ENCODE measurements at regions not wholly inside any gene's neighbourhood (a gene's known extent, or its start where the extent isn't known, plus 50 kb on each side); places are given as distances from the start of the nearest gene placed in this dataset.

DNA sequence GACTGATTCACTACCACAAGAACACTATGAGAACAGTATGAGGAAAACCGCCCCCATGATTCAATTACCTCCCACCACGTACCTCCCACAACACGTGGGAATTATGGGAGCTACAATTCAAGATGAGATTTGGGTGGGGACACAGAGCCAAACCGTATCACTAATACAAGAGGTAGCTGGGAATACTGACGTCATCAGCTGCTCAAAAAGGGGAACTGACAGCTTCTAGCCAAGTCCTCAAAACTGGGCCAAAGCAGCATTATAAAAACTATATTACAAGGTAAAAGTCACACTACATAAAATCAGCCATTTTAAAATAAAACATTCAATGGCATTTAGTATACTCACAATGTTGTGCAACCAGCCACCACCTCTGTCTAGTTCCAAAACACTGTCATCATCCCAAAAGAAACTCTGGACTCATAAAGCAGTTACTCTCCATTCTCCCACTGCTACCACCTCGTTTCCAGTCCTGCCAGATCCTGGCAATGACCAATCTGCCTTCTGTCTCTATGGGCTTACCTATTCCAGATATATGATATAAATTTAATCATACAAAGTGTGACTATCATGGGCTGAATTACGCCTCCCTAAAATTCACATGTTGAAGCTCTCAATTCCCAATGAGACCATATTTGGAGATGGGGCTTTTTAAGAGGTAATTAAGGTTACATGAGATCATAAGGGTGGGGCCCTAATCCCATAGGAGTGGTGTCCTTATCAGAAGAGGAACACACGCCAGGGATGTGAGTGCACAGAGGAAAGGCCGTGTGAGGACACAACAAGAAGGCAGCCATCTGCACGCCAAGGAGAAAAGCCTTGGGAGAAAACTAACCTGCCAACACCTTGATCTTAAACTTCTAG lies 192.1 kb downstream of the SETD4 start:
- no CpG with 5 or more reads among the region's 10 CpGs for WGBS (ENCODE audit: insufficient coverage, insufficient read length)
- DNase-seq (ENCODE audit: low read depth, low spot score) = no peak
- Histone ChIP-seq H3K4me3 (ENCODE audit: low read length) (no peak overlapping the region), H3K27me3 (ENCODE audit: control insufficient read depth, insufficient read depth, low read length) (no peaks in the 10 kb centered on the region), H3K4me1 (ENCODE audit: control insufficient read depth, insufficient read depth, low read length) (no peaks in the 10 kb centered on the region), H3K9me3 (ENCODE audit: control insufficient read depth, insufficient read depth, low read length) (no peaks in the 10 kb centered on the region), H3K27ac (ENCODE audit: low read length) (no peak overlapping the region), H3K36me3 (ENCODE audit: control insufficient read depth, insufficient read depth, low read length) (no peaks in the 10 kb centered on the region)

DNA sequence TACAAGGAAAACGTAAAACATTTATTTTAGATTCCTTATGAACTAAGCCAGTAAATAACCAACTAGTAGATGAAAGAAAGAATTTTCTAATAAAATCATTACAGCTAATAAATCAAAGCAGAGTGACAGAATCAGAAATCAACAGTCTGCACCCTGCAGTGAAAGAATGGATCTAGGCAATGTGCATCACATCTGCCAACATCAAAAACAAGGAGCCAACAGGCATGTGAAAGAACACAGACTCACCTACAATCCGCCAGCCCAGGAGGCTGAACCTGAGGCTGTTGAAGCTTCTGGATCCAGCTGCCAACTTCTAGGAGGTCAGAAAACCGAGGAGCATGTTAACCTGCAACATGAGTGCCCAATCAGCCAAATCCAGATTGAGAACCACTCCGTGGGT lies 196.3 kb downstream of the SETD4 start:
- Histone ChIP-seq H3K27ac (ENCODE audit: low read length) (no peak overlapping the region), H3K27me3 (ENCODE audit: control insufficient read depth, insufficient read depth, low read length) (no peaks in the 10 kb centered on the region), H3K36me3 (ENCODE audit: control insufficient read depth, insufficient read depth, low read length) (no peaks in the 10 kb centered on the region), H3K4me1 (ENCODE audit: control insufficient read depth, insufficient read depth, low read length) (no peaks in the 10 kb centered on the region), H3K4me3 (ENCODE audit: low read length) (no peak overlapping the region), H3K9me3 (ENCODE audit: control insufficient read depth, insufficient read depth, low read length) (no peaks in the 10 kb centered on the region)
- no CpG with 5 or more reads among the region's 4 CpGs for WGBS (ENCODE audit: insufficient coverage, insufficient read length)
- DNase-seq (ENCODE audit: low read depth, low spot score) = no peak

DNA sequence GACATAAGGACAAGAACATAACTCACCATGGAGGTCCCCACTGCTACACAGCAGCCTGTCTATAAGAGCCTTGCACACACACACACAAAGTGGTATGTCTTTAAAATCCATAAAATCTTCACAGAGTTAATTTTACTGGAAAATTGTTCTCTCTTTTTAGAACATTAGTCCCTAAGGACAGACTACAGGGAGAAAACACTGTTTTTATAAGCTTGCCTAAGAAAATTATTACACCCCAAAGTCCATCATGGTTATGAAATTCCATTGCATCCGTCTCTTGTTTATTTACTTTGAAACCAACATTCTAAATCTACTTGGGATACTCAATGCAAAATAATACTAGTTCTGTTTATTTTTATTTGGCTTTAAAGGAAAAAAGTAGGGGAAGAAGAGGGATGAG lies 197.4 kb downstream of the SETD4 start:
- Histone ChIP-seq H3K27ac (ENCODE audit: low read length) (no peak overlapping the region), H3K4me3 (ENCODE audit: low read length) (no peak overlapping the region), H3K9me3 (ENCODE audit: control insufficient read depth, insufficient read depth, low read length) (no peaks in the 10 kb centered on the region), H3K4me1 (ENCODE audit: control insufficient read depth, insufficient read depth, low read length) (no peaks in the 10 kb centered on the region), H3K36me3 (ENCODE audit: control insufficient read depth, insufficient read depth, low read length) (no peaks in the 10 kb centered on the region), H3K27me3 (ENCODE audit: control insufficient read depth, insufficient read depth, low read length) (no peaks in the 10 kb centered on the region)
- no CpG with 5 or more reads among the region's 1 CpG for WGBS (ENCODE audit: insufficient coverage, insufficient read length)
- no peak for DNase-seq (ENCODE audit: low read depth, low spot score)

DNA sequence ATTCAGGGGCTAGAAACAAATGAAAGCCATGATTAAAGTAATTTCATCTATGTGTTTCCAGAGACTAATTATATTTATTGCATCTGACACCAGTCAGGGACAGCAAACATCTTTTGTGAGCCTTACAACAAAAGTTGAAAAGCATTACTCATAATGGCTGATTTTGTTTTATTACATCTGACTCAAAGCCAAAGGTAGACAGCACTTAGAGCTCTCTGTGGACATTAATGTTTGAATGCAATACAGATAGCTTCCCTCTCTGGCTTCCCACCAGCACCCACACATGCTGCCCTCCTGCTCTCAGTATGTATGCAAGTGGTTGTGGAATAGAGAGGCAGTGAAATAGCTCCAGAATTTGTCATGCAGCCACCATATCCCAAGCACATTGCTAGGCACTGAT lies 198.7 kb downstream of the SETD4 start:
- H3K4me1 ChIP-seq (ENCODE audit: control insufficient read depth, insufficient read depth, low read length) = no peaks in the 10 kb centered on the region
- H3K9me3 ChIP-seq (ENCODE audit: control insufficient read depth, insufficient read depth, low read length) = no peaks in the 10 kb centered on the region
- H3K27ac ChIP-seq (ENCODE audit: low read length) = no peak overlapping the region
- no peaks in the 10 kb centered on the region for H3K36me3 ChIP-seq (ENCODE audit: control insufficient read depth, insufficient read depth, low read length)
- no peak overlapping the region for H3K4me3 ChIP-seq (ENCODE audit: low read length)
- H3K27me3 ChIP-seq (ENCODE audit: control insufficient read depth, insufficient read depth, low read length) = no peaks in the 10 kb centered on the region
- no peak for DNase-seq (ENCODE audit: low read depth, low spot score)

DNA sequence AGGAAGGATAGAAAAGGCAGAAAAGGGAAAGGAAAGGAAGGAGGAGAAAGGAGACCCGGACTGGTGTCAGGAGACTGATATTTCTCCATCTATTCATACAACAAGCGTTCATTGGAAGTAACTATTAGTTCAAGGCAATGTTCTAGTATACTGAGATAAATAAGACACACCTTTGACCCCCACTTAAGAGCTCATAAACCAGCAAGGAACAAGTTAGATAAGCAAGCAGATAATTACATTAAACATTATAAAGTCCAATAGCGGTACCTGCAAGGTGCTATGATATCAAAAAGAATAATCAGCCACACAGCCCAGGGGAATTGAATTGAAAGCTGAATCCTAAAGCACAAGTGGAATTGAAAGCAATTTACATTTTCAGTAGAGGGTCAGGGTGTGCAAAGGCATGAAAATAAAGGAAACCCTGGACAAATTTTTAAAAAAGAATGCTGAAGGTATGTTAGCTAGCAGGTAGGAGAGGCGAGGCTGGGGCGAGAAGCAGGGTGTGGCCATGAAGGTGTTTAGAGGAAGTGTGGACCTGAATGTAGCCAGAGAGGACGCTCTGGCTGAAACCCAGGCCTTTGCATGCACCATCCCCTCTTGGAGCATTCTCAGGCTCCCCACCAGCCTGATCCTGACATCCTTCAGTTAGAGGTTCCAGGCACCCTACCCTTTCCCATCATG lies 200.0 kb downstream of the SETD4 start:
- no peaks in the 10 kb centered on the region for H3K36me3 ChIP-seq (ENCODE audit: control insufficient read depth, insufficient read depth, low read length)
- no peaks in the 10 kb centered on the region for H3K9me3 ChIP-seq (ENCODE audit: control insufficient read depth, insufficient read depth, low read length)
- H3K4me1 ChIP-seq (ENCODE audit: control insufficient read depth, insufficient read depth, low read length) = no peaks in the 10 kb centered on the region
- DNase-seq (ENCODE audit: low read depth, low spot score) = no peak
- no CpG with 5 or more reads among the region's 6 CpGs for WGBS (ENCODE audit: insufficient coverage, insufficient read length)
- no peak overlapping the region for H3K27ac ChIP-seq (ENCODE audit: low read length)
- no peak overlapping the region for H3K4me3 ChIP-seq (ENCODE audit: low read length)
- no peaks in the 10 kb centered on the region for H3K27me3 ChIP-seq (ENCODE audit: control insufficient read depth, insufficient read depth, low read length)

DNA sequence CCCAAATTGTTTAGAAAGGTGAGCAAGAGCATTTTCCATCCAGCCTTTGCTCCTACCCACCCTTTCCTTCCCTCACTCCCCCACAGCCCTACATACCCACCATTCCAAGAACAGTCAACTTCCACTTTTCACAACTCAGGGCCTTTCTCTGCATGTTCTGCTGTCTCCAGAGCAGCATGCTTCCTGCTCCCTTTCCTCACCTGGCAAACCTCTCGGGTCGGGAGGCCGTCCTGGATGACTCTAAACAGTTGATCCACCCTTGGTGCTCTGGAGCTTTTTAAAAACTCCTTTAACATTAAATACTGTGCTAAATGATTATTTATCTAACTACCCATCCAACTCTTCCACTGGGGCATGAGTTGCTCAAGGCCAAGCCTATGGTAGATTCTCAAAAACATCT lies 200.6 kb downstream of the SETD4 start:
- Histone ChIP-seq H3K4me3 (ENCODE audit: low read length) (no peak overlapping the region), H3K4me1 (ENCODE audit: control insufficient read depth, insufficient read depth, low read length) (no peaks in the 10 kb centered on the region), H3K27ac (ENCODE audit: low read length) (no peak overlapping the region), H3K36me3 (ENCODE audit: control insufficient read depth, insufficient read depth, low read length) (no peaks in the 10 kb centered on the region), H3K27me3 (ENCODE audit: control insufficient read depth, insufficient read depth, low read length) (no peaks in the 10 kb centered on the region), H3K9me3 (ENCODE audit: control insufficient read depth, insufficient read depth, low read length) (no peaks in the 10 kb centered on the region)
- DNase-seq (ENCODE audit: low read depth, low spot score) = no peak
- WGBS (ENCODE audit: insufficient coverage, insufficient read length) = no CpG with 5 or more reads among the region's 3 CpGs

DNA sequence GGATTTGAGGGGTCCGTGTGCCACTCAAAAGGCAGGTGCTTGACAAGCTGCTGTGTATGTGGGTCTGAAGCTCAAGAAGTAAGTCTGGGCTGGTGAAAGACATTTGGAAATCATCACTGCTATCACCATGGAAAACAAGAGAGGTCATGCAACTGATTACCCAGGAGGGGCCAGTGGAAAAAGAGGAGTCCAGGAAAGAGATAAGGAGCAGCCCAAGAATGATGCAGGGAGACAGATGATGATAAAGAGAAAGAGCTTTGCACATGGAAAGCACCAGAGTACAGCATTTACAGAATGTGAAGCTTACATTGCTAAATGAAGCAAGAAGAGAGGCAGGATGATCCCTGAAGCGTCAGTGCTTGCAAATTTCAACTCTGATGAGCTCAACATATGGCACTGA lies 203.2 kb downstream of the SETD4 start:
- H3K9me3 ChIP-seq (ENCODE audit: control insufficient read depth, insufficient read depth, low read length) = no peaks in the 10 kb centered on the region
- WGBS (ENCODE audit: insufficient coverage, insufficient read length) = no CpG with 5 or more reads among the region's 2 CpGs
- no peak overlapping the region for H3K27ac ChIP-seq (ENCODE audit: low read length)
- DNase-seq (ENCODE audit: low read depth, low spot score) = no peak
- no peaks in the 10 kb centered on the region for H3K27me3 ChIP-seq (ENCODE audit: control insufficient read depth, insufficient read depth, low read length)
- no peak overlapping the region for H3K4me3 ChIP-seq (ENCODE audit: low read length)
- H3K36me3 ChIP-seq (ENCODE audit: control insufficient read depth, insufficient read depth, low read length) = no peaks in the 10 kb centered on the region
- H3K4me1 ChIP-seq (ENCODE audit: control insufficient read depth, insufficient read depth, low read length) = no peaks in the 10 kb centered on the region

DNA sequence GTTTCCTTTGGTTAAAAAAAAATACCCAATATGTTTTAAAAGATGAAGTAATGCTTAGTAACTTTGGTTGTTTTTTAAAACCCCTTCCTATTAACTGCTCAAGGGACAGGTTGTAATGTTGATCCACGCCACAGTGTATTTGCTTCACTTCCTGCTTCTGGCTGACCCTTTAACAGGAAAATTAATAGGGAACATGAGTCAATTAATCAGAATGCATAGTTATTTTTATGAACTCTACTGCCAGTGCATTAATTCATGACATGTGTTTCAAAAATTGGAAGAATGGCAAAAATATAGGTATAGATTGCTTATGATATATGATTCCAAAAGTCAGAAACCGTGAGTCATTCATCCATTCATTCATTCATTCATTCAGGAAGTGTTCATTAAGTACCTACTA lies 204.8 kb downstream of the SETD4 start:
- H3K36me3 ChIP-seq (ENCODE audit: control insufficient read depth, insufficient read depth, low read length) = no peaks in the 10 kb centered on the region
- H3K27me3 ChIP-seq (ENCODE audit: control insufficient read depth, insufficient read depth, low read length) = no peaks in the 10 kb centered on the region
- DNase-seq (ENCODE audit: low read depth, low spot score) = no peak
- no peak overlapping the region for H3K27ac ChIP-seq (ENCODE audit: low read length)
- no CpG with 5 or more reads among the region's 2 CpGs for WGBS (ENCODE audit: insufficient coverage, insufficient read length)
- H3K9me3 ChIP-seq (ENCODE audit: control insufficient read depth, insufficient read depth, low read length) = no peaks in the 10 kb centered on the region
- H3K4me3 ChIP-seq (ENCODE audit: low read length) = no peak overlapping the region
- no peaks in the 10 kb centered on the region for H3K4me1 ChIP-seq (ENCODE audit: control insufficient read depth, insufficient read depth, low read length)

DNA sequence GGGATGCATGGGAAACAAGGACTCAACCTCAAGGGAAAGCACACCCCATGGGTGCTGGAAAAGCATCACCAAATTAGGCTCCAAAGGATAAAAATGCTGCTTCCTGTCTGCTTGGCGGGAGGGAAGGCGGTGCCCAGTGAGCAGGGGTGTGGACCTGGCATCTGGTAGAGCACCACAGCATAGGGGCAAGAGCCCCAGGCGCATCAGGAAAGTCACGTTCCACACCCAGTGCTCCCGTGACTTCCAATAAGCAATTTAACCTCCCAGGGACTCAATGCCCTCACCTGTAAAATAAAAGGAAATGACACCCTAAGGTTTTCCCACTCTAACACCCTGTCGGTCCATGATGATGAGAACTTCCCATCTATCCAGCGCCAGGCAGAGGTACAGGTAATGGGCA lies 206.0 kb downstream of the SETD4 start:
- Histone ChIP-seq H3K27ac (ENCODE audit: low read length) (no peak overlapping the region), H3K36me3 (ENCODE audit: control insufficient read depth, insufficient read depth, low read length) (no peaks in the 10 kb centered on the region), H3K27me3 (ENCODE audit: control insufficient read depth, insufficient read depth, low read length) (no peaks in the 10 kb centered on the region), H3K4me1 (ENCODE audit: control insufficient read depth, insufficient read depth, low read length) (no peaks in the 10 kb centered on the region), H3K9me3 (ENCODE audit: control insufficient read depth, insufficient read depth, low read length) (no peaks in the 10 kb centered on the region), H3K4me3 (ENCODE audit: low read length) (no peak overlapping the region)
- WGBS (ENCODE audit: insufficient coverage, insufficient read length) = no CpG with 5 or more reads among the region's 7 CpGs
- no peak for DNase-seq (ENCODE audit: low read depth, low spot score)

DNA sequence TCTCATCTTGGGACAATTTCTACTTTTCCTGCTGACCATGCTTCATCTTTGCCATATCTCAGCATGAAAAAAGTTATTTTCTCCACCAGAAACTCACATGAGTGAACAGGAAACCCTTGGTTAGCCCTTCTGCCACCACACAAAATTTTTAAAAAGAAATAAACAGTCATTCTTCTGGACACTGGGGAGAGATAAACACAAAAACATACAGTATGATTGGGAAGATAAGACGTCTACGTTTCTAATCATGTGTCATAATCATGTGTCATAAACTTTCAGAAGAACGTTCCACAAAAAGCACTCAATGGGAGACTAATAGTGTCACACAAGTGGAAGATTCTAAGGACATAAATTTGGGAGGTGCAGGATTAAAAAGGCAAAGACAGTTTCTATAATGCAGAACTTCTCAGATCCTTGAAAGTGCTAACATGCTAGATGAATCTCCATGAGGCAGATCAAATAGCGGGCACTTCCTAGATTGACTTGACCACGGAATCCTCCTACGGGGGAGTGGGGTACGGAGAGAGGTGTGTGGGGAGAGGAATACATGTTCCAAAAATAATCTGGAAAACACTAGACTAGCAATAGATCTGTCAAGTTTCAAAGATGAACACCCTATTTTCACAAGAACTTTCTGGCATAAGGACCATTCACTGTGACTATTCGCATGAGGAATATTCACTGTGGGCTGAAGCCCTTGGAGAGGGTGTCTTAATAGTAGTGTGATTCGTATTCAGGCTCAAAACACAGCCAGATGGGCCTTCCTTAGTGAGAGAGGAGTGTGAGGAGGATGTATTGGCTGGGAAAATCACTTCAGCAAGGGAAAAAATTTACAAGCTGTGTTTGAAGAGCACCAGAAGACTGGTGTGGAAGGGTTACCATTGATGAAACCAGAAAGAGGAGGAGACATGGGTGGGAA lies 206.7 kb downstream of the SETD4 start:
- Histone ChIP-seq H3K9me3 (ENCODE audit: control insufficient read depth, insufficient read depth, low read length) (no peaks in the 10 kb centered on the region), H3K4me3 (ENCODE audit: low read length) (no peak overlapping the region), H3K36me3 (ENCODE audit: control insufficient read depth, insufficient read depth, low read length) (no peaks in the 10 kb centered on the region), H3K27me3 (ENCODE audit: control insufficient read depth, insufficient read depth, low read length) (no peaks in the 10 kb centered on the region), H3K27ac (ENCODE audit: low read length) (no peak overlapping the region), H3K4me1 (ENCODE audit: control insufficient read depth, insufficient read depth, low read length) (no peaks in the 10 kb centered on the region)
- DNase-seq (ENCODE audit: low read depth, low spot score) = no peak
- no CpG with 5 or more reads among the region's 9 CpGs for WGBS (ENCODE audit: insufficient coverage, insufficient read length)

Data from iPS DF 6.9 (cell line).